Left hindlimb (tissue), 1 donor: ENCODE measurements at regions not wholly inside any gene's neighbourhood (a gene's known extent, or its start where the extent isn't known, plus 50 kb on each side); places are given as distances from the start of the nearest gene placed in this dataset.

ENCODE experiments used
- DNase-seq: peaks from one replicate; pipeline ENCODE4 v3.0.0-alpha.2; 2018

GRCh38 chr15:38182900-38183299 is 69.7 kb upstream of the SPRED1 start:
- DNase-seq = no peak

- no peak for DNase-seq
Measured at GRCh38 chr15:38186507-38186906, 66.1 kb upstream of the SPRED1 start.

GRCh38 chr15:38187630-38188313 is 64.9 kb upstream of the SPRED1 start:
- no peak for DNase-seq

GRCh38 chr15:38189671-38190295 is 62.9 kb upstream of the SPRED1 start:
- DNase-seq = no peak

GRCh38 chr15:38190501-38190900 is 62.1 kb upstream of the SPRED1 start:
- no peak for DNase-seq

GRCh38 chr15:38192496-38192895 is 60.1 kb upstream of the SPRED1 start:
- DNase-seq = no peak

GRCh38 chr15:38193496-38193895 is 59.1 kb upstream of the SPRED1 start:
- no peak for DNase-seq

GRCh38 chr15:38195191-38195901 is 57.3 kb upstream of the SPRED1 start:
- DNase-seq = no peak

- DNase-seq = no peak
Measured at GRCh38 chr15:38196076-38196475, 56.6 kb upstream of the SPRED1 start.

- DNase-seq = no peak
Measured at GRCh38 chr15:38197553-38197952, 55.1 kb upstream of the SPRED1 start.

GRCh38 chr15:38201714-38202113 is 50.9 kb upstream of the SPRED1 start:
- no peak for DNase-seq

GRCh38 chr15:38202361-38202760 is 50.3 kb upstream of the SPRED1 start:
- no peak for DNase-seq
